ENCODE measurements at regions not wholly inside any gene's neighbourhood (a gene's known extent, or its start where the extent isn't known, plus 50 kb on each side); places are given as distances from the start of the nearest gene placed in this dataset.

DNA sequence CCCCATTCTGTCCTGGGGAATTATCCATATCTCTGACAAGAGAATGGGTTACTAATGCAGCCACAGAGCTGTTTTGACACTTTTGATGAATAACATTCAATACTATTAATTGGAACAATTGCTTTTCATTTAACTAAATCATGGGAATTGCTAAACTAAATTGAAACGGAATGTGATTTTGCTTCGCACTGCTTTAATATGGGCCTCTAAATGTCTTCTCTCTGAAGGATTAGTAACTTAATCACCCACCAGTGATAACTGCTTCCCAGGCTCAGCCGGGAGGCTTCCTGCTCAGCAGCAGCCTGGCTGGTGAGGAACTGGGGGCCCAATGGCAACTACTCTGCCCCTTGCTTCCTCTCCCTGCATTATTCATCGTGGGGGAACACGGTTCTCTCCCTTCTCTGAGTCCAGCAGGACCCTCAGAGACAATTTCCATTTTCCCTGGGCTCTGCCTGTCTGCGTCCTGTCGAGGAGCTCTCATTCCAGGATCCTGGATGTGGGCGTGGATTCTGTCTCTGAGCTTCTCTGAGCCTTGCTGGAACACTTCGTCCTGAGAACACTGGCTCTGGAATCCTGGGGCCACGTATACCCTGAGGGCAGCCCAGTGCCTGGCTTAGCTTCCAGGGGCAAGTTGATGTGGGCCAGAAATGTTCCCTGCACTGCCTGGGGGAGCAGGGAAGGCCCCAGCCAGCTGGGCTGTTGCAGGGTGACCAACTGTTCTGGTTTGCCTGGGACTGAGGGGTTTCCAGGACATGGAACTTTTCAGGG lies 308.9 kb downstream of the DHX35 start:
- DNase-seq = no peak

DNA sequence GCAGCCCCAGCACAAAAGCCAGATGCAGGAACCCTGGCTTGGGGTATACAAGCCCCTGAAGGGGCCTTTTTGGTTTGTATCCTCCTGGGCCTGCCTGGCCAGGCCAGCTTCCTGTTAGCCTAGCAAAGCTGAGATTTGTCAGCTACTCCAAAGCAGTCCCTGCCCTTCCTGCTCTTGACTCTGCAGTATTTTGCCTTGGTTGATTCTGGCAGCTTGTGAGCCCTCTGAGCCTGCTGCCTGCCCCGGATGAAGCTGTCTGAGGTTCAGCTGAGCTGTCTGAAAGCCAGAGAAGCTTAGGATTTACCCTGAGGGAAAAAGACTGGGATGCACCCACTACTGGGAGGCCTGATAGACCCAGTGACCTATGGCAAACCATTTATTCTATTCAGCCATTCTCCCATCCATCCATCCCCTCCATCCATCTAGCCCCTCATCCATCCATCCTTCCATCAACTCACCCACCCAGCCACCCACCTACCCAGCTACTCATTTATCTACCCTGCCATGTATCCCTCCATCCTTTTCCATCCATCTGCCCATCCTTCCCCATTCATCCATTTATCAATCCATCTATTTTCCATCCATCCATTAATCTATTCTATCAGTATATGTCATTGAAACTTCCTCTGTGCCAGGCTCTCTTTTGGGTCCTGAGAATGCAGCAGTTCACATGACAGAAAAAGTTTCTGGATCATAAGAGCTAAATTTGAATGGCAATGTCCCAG lies 307.5 kb downstream of the DHX35 start:
- DNase-seq = no peak

DNA sequence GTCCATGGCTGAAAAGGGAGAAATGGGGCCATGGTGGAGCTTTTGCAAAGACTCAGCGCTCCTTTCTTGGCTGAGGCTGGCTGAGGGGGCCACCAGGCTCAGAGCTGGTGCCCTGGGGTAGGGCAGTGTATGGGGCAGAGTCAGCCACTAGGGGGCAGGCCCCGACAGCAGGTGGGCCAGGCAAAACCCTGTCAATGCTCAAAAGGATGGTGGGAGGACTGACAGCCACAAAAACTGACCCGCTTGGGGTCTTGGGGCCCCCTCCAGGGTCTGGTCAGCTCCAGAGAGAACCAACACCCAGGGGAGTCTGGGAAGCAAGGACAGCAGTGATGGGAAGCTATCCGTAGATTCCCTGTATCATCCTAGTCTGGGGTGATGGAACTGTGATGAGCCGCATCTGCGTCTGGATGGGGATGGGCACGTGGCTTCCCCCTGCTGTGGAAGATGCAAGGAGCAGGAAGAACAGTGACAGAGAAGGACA lies 306.9 kb downstream of the DHX35 start:
- DNase-seq = no peak

DNA sequence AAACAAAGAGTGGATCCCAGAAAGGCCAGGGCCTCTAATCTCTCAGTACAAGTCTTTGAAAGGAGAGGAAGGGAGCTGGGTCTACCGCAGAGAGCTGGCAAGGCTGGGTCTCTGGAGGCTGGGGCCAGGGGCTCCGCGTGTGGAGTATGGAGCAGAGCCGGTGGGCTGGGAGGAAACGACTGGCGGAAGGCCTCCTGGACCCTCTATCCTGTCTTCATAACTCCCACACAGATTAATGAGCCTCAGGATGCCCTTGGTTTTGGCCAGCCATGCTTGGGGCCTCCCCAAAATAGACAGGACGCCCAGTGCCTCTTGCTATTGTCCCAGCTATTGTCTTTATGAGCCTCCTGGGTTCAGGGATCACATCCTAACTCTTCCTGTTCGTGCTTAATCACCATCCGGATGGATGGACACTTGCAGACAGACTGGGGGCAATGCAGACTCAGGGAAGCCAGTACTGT lies 306.4 kb downstream of the DHX35 start:
- DNase-seq = no peak

DNA sequence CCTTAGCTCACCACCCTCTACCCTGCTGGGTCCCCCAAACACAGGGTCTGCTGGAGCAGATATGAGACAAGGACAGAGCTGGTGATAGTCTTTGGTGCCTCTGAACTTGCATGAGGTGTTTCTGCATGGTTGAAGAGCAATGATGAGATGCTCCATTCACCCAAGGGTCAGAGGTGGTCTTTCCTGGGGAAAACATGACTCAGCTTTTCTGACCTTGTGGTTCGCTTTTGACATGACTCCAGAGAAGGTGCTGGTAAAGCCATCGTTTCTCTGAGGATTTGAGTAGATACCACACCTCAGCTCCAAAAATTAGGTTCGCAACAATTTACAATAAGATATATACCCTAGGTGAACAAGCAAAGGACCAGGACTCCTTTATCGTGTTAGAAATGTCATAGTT lies 304.8 kb downstream of the DHX35 start:
- no peak for DNase-seq

DNA sequence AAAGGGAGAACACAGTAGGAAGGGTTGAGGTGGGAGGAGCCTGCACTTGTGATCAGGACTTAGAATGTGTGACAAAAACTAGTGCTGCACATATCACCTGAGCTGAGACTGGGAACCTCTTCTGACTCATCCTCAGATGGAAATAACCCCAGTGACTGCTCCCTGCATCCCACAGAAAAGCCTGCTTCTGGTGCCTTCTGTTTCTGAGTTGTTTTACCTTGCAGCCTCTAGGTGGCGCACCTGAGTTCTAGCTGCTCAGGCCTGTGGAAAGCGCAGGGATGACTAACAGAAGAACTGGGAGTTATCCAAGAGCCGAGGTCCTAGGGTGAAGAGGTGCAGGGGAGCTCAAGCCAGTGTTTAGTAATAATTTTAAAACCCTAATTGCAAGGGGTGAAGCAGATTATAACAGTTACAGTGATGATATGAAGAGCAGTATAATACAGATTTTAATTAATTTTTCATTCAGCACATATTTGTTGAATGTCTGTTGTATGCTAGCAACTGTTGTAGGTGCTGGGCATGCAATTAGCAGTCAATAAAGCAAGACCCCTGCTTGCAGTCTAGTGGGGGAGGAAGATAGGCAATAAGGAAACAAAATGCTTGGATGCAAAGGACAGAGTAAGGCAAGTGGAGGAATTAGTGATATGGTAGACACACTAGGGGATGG lies 302.5 kb downstream of the DHX35 start:
- DNase-seq = peak; percentile 44

DNA sequence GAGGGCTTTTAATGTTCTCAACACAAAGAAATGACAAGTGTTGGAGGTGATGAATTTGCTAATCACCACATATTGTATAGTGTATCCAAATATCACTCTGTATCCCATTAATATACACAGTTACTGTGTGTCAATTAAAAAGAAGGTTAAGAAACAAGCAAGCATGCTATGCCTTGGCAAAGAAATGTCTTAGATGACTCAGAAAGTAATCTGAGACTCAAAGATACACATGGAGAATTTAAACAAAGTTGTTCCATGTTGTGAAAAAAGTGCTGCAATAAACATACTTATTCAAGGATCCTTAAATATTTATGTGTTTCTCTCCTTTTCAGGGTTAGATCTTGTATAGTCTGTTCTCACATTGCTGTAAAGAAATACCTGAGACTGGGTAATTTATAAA lies 300.9 kb downstream of the DHX35 start:
- DNase-seq = no peak

DNA sequence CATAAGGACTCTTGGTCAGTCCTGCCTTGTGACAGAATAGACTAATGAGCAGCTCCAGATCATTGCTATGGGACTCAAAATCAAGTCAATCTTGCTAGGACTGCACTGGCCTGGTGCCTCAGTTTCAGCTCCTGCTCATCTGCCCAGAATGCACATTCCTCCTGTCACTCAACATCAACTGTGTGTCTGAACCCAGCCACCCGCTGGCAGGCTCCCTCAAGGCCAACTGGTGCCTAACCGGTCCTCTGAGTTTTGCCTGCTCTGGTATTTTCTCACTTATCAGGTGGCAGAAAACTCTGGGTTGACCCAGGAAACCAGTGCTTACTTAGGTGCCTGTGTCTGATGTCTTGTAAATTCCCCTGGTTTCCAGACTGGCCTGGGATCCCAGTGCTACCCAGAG lies 297.7 kb downstream of the DHX35 start:
- no peak for DNase-seq

DNA sequence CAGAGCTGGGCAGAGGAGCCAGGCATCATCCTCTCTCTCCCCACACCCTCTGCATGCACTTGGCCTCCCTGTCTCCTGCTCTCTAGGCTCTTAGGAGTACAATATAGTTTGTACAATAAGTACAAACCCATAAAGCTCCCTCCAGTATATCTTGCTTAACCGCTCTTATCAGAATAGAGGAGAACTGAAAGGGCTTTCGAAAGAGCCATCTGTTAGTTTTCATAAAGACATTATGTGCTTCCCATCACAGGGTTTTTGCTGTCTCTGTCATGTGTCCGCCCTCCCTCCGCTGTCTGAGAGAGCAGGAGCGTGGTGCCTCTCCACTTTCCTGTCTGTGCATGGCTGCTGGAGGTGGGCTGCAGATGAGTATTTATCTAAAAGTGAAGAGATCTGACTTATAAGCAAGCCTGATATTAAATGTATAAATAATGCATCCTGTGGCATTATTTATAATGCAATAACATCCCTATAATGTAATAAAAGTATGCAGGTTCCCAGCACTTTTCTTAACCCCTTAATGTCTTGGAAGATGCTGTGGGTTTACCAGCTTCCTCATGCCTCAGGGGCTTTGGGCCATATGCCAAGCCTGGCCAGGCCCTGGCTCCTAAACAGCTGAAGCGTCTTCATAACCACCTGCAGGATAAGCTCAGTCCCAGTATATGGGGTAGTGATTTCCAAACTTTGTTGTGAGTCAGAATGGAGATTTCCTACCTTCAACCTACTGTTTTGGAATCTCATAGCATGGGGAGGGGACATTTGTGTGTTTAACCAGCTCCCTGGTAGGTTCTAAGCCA lies 297.1 kb downstream of the DHX35 start:
- DNase-seq = no peak

DNA sequence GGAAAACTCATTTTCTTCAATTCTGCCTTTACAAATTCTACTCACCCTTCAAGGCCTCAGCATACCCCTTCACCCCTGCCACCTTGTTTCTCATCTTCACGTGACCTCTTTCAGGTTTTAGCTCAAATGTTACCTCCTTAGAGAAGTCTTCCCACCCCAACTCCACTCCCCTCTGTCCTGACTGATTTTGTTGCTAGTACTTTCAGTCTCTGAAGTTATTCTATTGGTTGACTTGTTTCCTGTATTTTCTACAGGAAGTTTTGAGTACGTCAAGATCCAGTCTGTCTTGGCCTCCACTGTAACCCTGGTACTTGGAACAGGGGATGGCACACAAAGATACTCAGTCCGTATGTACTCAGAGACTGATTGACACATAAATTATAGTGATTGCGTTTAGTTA lies 296.1 kb downstream of the DHX35 start:
- no peak for DNase-seq

DNA sequence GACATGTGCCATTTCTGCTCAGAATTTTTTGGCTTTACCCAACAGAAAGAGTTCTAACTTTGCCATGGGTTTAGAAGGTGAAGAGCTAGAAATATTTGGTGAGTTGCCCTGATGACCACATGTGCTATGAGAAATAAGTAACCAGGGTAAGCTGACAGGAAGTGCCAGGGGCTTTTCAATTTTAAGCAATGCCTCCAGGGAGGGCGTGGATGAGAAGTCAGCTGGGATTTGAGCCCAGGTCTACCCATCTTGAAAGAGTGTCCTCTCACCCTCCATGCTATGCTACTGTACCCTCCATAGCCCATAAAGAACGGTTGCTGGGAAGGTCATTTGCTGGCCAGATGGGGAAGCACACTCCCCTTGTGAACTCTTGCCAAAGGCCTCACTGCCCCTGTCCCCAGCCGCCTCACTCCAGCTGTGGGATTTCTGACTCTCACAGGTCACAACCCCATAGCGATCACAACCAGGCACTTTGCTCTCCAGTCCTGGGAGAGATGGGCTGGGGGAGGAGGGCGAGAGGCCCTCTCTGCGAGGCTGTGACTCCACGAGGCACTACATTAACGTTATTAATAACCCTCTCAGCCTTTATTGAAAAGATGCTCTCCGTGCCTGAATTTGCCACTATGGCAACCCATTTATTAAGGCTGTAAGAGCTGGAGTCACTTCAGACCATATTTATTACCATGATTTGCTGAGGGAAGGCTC lies 291.1 kb downstream of the DHX35 start:
- DNase-seq = no peak

DNA sequence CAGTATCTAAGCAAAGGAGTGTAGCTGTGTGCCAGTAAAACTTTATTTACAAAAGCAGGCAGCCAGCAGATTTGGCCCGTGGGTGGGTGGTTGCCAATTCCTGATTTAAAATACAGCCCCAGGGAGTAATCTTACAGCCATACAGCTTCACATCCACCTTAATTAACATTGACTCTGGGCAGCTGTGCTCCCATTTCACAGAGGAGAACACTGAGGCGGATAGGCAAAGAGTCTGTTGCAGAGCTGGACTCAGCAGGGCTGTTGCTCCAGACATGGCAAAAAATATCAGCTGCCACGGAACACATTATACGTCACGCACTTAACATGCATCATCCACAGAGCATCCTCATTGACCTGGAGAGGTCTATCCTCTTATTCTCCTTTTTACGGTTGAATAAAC lies 289.9 kb downstream of the DHX35 start:
- no peak for DNase-seq

DNA sequence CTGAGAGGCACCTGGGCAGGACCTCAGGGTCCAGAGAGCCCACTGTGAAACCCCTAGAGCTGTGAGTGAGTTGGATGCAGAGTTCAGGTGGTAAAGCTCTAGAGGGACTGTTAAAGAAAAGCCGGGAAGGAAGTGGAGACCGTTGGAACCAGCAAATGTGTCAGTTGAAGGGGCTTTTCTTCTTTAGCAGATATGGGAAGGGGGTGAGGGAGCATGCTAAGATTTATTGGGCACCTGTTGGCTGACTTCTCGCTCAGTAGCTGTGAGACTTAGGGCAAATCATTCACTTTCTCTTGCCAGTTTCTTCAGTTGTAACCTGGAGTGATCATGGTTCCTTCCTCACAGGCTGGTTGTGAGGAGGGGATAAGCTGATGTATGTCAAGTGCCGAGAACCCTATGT lies 287.7 kb downstream of the DHX35 start:
- DNase-seq = no peak

DNA sequence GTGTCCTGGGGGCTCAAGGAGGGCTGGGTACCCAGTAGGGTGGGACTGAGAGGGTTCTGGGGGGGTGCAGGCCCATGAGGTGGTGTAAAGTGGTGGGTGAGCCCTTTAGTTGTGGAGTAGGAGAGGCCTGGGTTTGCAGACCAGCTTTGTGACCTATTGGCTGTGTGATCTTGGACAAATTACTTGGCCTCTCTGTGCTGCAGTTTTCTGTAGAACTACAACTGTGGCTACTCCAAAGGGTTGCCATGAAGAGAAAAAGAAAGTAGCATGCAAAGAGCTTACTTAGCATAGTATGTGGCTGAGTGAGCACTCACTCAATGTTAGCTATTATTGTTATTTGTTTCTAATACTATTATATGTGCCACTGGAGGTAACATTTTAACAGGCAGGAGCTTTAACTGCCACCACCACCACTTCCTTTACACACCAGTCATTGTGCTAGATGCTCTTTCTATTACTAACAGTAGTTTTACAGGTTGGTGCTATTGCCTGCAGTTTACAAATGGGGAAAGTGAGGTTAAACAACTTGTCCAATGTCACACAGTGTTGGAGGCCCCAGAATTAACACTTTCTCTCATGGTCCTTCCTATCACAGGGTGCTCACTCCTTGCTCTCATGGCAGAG lies 286.8 kb downstream of the DHX35 start:
- no peak for DNase-seq

DNA sequence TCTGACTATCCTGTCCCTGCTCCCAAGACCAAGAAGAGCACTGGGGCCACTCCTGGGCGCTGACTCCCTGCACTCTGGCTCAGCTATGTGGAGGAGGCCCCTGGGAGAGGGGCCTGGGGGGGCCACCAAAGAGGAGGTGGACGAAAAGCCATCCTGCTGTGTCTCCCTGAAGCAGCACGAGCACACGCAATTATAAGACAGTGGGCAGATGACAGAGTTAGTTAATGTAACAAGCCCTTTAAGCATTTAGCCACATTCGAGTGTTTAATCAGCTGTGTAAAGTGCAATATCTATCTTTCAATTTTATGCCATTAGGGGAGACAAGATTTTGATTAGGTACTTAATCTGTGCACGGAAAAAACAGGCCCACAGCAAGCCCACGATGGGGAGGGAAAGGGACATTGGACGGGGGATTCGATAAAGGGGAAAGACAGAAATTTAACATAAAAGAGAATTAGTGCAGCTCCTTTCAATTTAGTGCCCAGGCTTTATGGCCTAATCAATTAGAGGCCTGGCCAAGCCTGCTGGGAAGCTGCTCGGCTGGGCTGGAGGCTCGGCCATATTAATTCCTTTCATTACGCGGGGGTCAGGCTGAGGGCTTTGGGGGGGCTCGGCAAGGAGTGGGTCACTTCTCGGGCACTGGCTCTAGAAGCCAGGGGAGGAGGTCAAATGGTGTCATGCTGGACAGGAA lies 286.2 kb downstream of the DHX35 start:
- no peak for DNase-seq

DNA sequence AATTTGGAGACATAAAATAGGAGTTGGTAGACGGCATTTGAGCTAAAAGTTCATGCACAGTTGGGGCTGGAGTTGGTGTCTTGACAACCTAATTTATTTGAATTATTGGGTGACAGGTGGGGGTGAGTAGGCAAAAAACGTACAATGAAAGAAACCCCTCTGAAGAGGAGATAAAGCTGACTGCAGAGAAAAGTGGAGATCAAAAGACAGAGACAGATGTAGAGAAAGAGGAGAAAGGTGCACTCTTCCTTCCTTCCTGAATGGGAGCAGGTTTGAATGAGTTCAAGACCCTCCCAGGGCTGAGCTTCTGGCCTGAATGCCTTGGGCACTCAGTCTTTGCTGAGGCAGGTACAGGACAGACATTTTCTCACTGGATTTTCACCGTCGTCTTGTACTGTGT lies 284.3 kb downstream of the DHX35 start:
- DNase-seq = no peak

DNA sequence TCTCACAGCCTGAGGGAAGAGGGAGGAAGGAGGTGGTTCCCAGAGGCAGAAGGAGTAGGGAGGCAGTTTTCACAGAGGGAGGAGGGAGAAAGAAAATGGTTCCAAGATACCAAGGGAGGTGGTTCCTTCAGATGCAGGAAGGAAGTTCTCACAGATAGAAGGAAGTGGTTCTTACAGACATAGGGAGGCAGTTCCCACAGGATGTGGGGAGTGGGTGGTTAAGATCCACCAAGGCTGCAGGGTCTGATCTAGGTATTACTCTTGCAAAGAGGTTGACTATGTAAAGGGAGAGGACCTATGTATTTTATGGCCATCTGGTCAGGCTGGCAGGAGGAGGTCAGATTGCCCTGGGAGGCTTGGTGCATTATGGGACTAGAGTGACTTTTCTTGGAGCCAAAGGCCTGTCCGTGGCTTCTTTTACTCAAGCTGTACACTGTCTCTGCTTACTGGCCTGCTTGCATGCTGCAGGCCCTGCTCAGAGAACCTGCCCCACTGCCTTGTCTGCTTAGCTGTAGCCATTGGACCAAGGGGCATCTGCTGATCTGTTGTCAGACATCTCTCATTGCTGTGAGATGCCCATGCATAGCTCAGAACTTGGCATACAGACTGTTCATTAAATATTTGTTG lies 283.7 kb downstream of the DHX35 start:
- DNase-seq = no peak

DNA sequence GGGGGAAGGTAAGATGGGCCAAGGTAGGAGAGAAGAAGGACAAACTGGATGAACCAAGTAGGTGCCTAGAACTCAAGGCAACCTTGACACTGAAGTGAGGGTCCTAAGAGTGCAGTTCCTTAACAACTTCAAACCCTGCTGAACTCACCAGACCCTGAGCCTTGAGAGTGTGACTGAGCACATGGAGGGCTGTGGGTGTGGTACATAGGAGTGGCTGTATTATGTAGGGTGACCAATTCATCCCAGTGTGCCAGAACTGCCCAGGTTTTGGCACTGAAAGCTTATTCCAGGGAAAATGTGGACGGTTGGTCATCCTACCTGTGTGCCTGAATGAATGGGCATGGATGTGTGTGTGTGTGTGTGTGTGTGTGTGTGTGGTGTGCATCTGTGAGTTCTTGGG lies 281.8 kb downstream of the DHX35 start:
- no peak for DNase-seq

DNA sequence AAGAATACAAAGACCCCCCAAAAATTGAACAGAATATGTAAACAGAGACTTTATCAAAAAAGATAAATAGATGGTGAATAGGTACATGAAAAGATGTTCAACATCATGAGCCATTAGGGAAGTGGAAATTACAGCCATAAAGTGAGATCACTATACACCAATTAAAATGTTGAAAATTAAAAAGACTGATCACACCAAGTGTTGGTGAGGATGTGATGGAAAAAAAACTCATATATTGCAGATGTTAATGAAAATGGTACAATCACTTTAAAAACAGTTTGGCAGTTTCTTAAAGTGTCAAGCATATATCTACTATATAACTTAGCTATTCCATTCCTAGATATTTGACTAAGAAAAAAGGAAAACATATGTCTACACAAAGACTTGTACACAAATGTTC lies 280.5 kb downstream of the DHX35 start:
- no peak for DNase-seq

DNA sequence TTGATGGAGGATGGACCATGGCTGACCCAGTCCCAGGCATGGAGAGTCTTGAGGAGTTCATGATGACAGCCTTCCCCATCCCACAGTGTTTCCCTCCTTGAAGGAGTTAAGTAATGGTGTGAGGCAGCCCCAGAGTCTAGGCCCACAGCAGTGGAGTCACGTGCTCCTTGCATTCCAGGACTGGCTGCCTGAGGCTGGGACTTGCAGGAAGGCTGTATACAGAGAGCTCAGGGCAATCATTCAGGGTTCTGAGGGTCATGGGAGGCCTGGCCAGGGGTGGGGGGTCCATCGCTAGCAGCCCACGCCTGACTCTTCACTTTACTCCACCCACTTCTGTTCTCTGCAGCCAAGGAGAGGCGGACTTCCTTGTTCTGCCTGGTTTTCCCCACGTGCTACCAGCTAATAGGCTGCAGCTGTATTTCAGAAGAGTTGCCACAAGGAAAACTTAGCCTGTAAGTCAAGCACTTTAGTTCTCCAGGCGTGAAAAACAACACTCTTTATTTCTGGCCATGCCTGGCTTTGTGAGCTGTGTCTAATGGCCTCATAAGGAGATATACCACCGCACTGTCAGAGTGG lies 272.5 kb downstream of the DHX35 start:
- DNase-seq = no peak

Data from NCI-H446 treated with DMSO at 0.1 percent for 48 hours (cell line).